BLaER1 (cell line): ENCODE measurements at regions not wholly inside any gene's neighbourhood (a gene's known extent, or its start where the extent isn't known, plus 50 kb on each side); places are given as distances from the start of the nearest gene placed in this dataset.

Experiments
- H3K27ac ChIP-seq: shearing (Covaris generic); formaldehyde crosslinking; 2 replicates; pipeline ENCODE4 v1.8.1; 2022
- H3K27me3 ChIP-seq: shearing (Covaris generic); formaldehyde crosslinking; 2 replicates; pipeline ENCODE4 v1.8.1; 2022
- H3K36me3 ChIP-seq: shearing (Covaris generic); formaldehyde crosslinking; 2 replicates; pipeline ENCODE4 v1.8.1; 2022
- H3K4me1 ChIP-seq: shearing (Covaris generic); formaldehyde crosslinking; 2 replicates; pipeline ENCODE4 v1.8.1; 2022
- H3K4me2 ChIP-seq: shearing (Covaris generic); formaldehyde crosslinking; 2 replicates; pipeline ENCODE4 v1.8.1; 2022
- H3K4me3 ChIP-seq: shearing (Covaris generic); formaldehyde crosslinking; 2 replicates; pipeline ENCODE4 v1.8.1; 2022
- H3K9ac ChIP-seq: shearing (Covaris generic); formaldehyde crosslinking; 2 replicates; pipeline ENCODE4 v1.8.1; 2022
- H3K9me3 ChIP-seq: shearing (Covaris generic); formaldehyde crosslinking; 2 replicates; pipeline ENCODE4 v1.8.1; 2022
- H4K20me1 ChIP-seq: shearing (Covaris generic); formaldehyde crosslinking; 2 replicates; pipeline ENCODE4 v1.8.1; 2022
- Cebpa-rat ChIP-seq: shearing (Covaris generic); IDR thresholded peaks from 2 replicates; pipeline ENCODE4 v1.8.1; 2022

DNA sequence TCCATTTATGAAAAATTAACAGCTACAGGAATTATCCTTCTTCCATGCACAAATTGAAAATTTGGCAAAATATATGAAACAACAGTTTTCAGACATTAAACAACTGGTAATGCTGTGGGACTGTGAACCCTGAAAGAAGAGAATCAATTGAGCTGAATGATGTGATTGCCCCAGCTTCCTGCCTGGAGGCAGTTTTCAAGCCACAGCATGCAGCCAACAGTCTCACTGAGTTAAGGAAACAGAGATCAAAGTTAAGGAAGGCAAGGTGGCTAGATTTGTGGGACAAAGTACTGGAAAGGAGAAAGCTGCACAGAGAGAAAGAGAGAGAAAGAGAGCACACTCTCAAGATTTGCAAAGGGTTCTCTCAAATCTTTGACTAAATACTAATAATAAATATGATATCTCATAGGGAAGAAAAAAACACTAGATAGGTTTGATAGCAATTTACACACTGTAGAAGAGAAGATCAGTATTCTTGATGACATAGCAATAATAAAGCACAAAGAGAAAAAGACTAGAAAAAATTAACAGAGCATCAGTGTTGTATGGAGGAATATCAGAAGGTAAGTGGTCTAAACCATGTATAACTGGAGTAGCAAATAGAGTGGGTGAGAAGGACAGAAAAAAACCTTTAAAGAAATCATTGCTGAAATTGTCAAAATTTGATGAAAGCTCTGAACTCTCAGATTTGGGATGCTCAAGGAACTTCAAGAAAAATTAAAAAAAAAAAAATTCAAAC, 70.1 kb upstream of the CNKSR3 start:
- no peak for TF ChIP-seq Cebpa-rat

DNA sequence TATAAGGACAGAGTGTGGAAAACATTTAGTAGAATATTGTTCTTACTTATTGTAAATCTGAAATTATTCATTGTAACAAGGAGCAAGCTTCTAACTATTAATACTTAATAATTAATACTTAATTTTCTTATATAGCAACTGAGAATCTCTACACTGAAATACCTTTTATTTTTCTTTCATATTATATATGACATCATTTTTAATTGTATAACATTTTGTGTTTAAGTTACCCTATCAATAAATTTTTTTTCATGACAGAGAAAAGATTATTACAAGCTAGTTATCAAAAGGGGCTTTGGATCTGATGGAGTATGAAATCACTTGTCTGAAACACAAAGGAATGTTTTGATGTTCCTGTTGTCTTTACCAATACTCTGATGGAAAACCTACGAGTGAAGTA, 72.2 kb upstream of the CNKSR3 start:
- Histone ChIP-seq H4K20me1 (no peaks in the 10 kb centered on the region), H3K4me3 (no peak overlapping the region), H3K4me1 (no peaks in the 10 kb centered on the region), H3K36me3 (no peaks in the 10 kb centered on the region), H3K27ac (no peak overlapping the region), H3K9me3 (peaks cover 4% of the 10 kb centered on the region), H3K4me2 (no peak overlapping the region), H3K27me3 (no peaks in the 10 kb centered on the region), H3K9ac (no peak overlapping the region)
- TF ChIP-seq Cebpa-rat: no peak

More for the DNA sequence above, 70.1 kb upstream of the CNKSR3 start:
- Histone ChIP-seq H3K36me3 (no peaks in the 10 kb centered on the region), H3K9ac (no peak overlapping the region), H3K4me1 (no peaks in the 10 kb centered on the region), H3K4me2 (no peak overlapping the region), H3K4me3 (no peak overlapping the region), H4K20me1 (no peaks in the 10 kb centered on the region), H3K9me3 (peaks cover 4% of the 10 kb centered on the region), H3K27me3 (no peaks in the 10 kb centered on the region), H3K27ac (no peak overlapping the region)

GRCh38 chr6:154583546-154584188, 73.2 kb upstream of the CNKSR3 start:
- no peak overlapping the region for H3K27ac ChIP-seq
- peaks cover 4% of the 10 kb centered on the region for H3K9me3 ChIP-seq
- no peaks in the 10 kb centered on the region for H3K27me3 ChIP-seq
- TF ChIP-seq Cebpa-rat: no peak
- no peaks in the 10 kb centered on the region for H3K36me3 ChIP-seq
- H3K9ac ChIP-seq: no peak overlapping the region
- no peak overlapping the region for H3K4me2 ChIP-seq
- H3K4me3 ChIP-seq: no peak overlapping the region
- no peaks in the 10 kb centered on the region for H3K4me1 ChIP-seq
- H4K20me1 ChIP-seq: no peaks in the 10 kb centered on the region

GRCh38 chr6:154590756-154591155, 80.3 kb upstream of the CNKSR3 start:
- H3K9ac ChIP-seq: no peak overlapping the region
- no peaks in the 10 kb centered on the region for H3K9me3 ChIP-seq
- H3K27me3 ChIP-seq: no peaks in the 10 kb centered on the region
- no peaks in the 10 kb centered on the region for H3K4me1 ChIP-seq
- no peaks in the 10 kb centered on the region for H4K20me1 ChIP-seq
- H3K27ac ChIP-seq: no peak overlapping the region
- H3K4me3 ChIP-seq: no peak overlapping the region
- no peak for TF ChIP-seq Cebpa-rat
- no peaks in the 10 kb centered on the region for H3K36me3 ChIP-seq
- no peak overlapping the region for H3K4me2 ChIP-seq

DNA sequence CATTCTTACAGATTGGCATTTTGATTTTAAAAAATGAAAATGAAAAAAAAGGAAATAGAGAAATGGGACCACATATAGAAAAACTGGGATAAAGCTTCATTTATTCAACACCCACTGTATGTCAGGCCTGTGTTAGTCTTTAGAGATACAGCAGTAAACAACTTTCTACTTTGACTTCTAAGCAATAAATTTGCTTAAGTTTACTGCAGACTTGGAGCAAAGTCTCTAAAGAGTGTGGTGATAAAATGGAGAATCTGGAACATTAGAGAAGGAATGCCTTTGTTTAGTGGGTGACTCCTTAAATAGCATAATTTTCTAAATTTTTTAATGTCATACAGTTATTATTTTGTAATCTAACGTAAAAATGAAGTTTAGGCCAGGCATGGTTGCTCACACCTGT, 80.7 kb upstream of the CNKSR3 start:
- H3K36me3 ChIP-seq: no peaks in the 10 kb centered on the region
- H3K9me3 ChIP-seq: no peaks in the 10 kb centered on the region
- no peaks in the 10 kb centered on the region for H4K20me1 ChIP-seq
- H3K4me3 ChIP-seq: no peak overlapping the region
- no peak overlapping the region for H3K9ac ChIP-seq
- H3K27ac ChIP-seq: no peak overlapping the region
- TF ChIP-seq Cebpa-rat: no peak
- H3K27me3 ChIP-seq: no peaks in the 10 kb centered on the region
- no peaks in the 10 kb centered on the region for H3K4me1 ChIP-seq
- no peak overlapping the region for H3K4me2 ChIP-seq

- TF ChIP-seq Cebpa-rat: no peak
- no peak overlapping the region for H3K4me3 ChIP-seq
- H3K4me1 ChIP-seq: no peaks in the 10 kb centered on the region
- no peak overlapping the region for H3K27ac ChIP-seq
- H3K27me3 ChIP-seq: no peaks in the 10 kb centered on the region
- no peak overlapping the region for H3K4me2 ChIP-seq
- no peaks in the 10 kb centered on the region for H3K9me3 ChIP-seq
- no peaks in the 10 kb centered on the region for H3K36me3 ChIP-seq
- H4K20me1 ChIP-seq: no peaks in the 10 kb centered on the region
- H3K9ac ChIP-seq: no peak overlapping the region
Observed at GRCh38 chr6:154592199-154592860, 81.8 kb upstream of the CNKSR3 start.

GRCh38 chr6:154593122-154593521, 82.6 kb upstream of the CNKSR3 start:
- no peaks in the 10 kb centered on the region for H4K20me1 ChIP-seq
- H3K4me1 ChIP-seq: no peaks in the 10 kb centered on the region
- no peak overlapping the region for H3K4me2 ChIP-seq
- H3K36me3 ChIP-seq: no peaks in the 10 kb centered on the region
- no peak overlapping the region for H3K9ac ChIP-seq
- TF ChIP-seq Cebpa-rat: no peak
- no peaks in the 10 kb centered on the region for H3K27me3 ChIP-seq
- no peak overlapping the region for H3K4me3 ChIP-seq
- H3K9me3 ChIP-seq: no peaks in the 10 kb centered on the region
- no peak overlapping the region for H3K27ac ChIP-seq

DNA sequence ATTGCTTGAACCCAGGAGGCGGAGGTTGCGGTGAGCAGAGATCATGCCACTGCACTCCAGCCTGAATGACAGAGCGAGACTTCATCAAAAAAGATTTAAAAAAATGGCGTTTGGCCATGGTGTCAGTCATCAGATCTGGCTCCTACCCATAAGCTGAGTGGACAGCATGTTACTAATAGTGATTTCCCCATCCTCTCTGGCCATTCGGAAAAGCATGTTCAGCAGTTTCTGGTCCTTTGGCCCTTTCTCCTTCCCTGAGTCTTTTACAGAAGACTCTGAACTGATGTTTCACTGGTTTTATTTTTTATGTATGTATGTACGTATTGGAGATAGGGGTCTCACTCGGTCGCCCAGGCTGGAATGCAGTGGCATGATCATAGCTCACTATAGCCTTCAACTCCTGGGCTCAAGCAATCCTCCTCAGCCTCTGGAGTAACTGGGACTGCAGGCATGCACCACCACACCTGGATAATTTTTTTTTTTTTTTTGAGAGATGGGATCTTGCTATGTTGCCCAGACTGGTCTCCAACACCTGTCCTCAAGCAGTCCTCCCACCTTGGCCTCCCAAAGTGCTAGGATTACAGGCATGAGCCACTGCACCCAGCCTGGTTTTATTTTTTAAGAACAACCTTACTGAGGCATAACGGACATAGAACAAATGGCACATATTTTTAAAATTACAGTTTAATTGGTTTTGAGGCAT, 84.2 kb upstream of the CNKSR3 start:
- Histone ChIP-seq H3K4me2 (no peak overlapping the region), H3K27ac (no peak overlapping the region), H4K20me1 (no peaks in the 10 kb centered on the region)

DNA sequence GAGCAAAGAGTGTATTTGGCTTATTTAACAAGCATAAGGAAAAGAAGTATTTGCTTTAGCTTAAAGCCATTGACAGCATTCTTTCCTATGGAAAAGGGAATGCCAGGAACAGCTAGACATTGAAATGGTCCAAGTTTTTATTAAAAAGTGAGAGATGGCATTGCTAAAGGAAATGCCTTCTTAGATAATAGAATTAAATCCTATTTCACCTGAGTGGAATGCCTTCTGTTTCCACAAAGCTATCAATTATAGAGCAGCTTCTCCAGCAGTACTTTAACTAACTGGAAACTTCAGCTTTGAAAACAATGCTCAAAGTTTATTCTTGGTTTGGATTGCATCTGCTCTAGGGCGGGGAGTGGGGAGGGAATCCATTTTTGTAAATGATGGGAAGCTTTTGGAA, 85.1 kb upstream of the CNKSR3 start:
- H3K4me1 ChIP-seq: no peaks in the 10 kb centered on the region
- H3K9me3 ChIP-seq: no peaks in the 10 kb centered on the region
- no peak overlapping the region for H3K4me3 ChIP-seq
- no peak overlapping the region for H3K4me2 ChIP-seq
- TF ChIP-seq Cebpa-rat: no peak
- no peaks in the 10 kb centered on the region for H3K36me3 ChIP-seq
- no peak overlapping the region for H3K27ac ChIP-seq
- no peak overlapping the region for H3K9ac ChIP-seq
- no peaks in the 10 kb centered on the region for H4K20me1 ChIP-seq
- H3K27me3 ChIP-seq: no peaks in the 10 kb centered on the region

More for the DNA sequence above, 84.2 kb upstream of the CNKSR3 start:
- Histone ChIP-seq H3K9ac (no peak overlapping the region), H3K27me3 (no peaks in the 10 kb centered on the region), H3K4me1 (no peaks in the 10 kb centered on the region), H3K36me3 (no peaks in the 10 kb centered on the region), H3K9me3 (no peaks in the 10 kb centered on the region), H3K4me3 (no peak overlapping the region)
- TF ChIP-seq Cebpa-rat: no peak

DNA sequence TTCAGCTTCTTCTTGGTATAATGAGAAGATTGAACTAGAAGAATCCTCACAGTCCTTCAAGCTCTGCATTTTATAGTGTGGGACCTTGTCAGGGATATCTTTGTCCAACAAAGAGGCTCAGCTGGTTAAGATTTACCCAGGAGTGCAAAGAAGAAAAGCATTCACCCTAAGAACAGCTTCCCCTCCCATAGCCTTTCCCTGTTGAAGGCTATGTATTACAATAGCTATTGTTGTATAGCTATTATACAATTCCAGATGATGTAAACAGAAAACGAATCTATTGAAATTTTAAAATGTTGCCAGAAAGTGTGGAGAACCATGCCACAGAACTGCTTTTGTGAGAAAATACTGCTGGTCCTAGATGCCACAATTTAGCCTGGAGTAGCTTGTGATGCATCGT, 85.5 kb upstream of the CNKSR3 start:
- Histone ChIP-seq H3K9ac (no peak overlapping the region), H3K9me3 (no peaks in the 10 kb centered on the region)

More for the DNA sequence above, 85.5 kb upstream of the CNKSR3 start:
- no peaks in the 10 kb centered on the region for H3K27me3 ChIP-seq
- H3K4me1 ChIP-seq: no peaks in the 10 kb centered on the region
- no peak overlapping the region for H3K4me2 ChIP-seq
- no peaks in the 10 kb centered on the region for H3K36me3 ChIP-seq
- no peaks in the 10 kb centered on the region for H4K20me1 ChIP-seq
- no peak overlapping the region for H3K4me3 ChIP-seq
- no peak for TF ChIP-seq Cebpa-rat
- no peak overlapping the region for H3K27ac ChIP-seq
